BJ (cell line): ENCODE measurements at regions not wholly inside any gene's neighbourhood (a gene's known extent, or its start where the extent isn't known, plus 50 kb on each side); places are given as distances from the start of the nearest gene placed in this dataset.

Source experiments
- CTCF ChIA-PET: fragments of 350-600 bp; formaldehyde crosslinking; extraction: SDS; loops from one replicate; lab custom pipeline; 2021; ENCODE audit warnings: antibody characterized with exemption, inconsistent platforms; lab: Yijun Ruan, JAX
- POLR2A ChIA-PET: fragments of 300-600 bp; sonication (Branson Sonifier 250); formaldehyde crosslinking; extraction: SDS; loops from one replicate; lab custom pipeline; 2021; ENCODE audit warnings: antibody characterized with exemption; lab: Charles Lee
- DNase-seq: peaks from one replicate; pipeline ENCODE4 v3.0.0-alpha.2; 2011; ENCODE audit warnings: low read depth
- H3K27me3 ChIP-seq: 2 replicates; pipeline ENCODE4 v1.6.0; 2011; ENCODE audit warnings: low read length; ENCODE audit not compliant: control insufficient read depth, insufficient read depth
- H3K36me3 ChIP-seq: 2 replicates; pipeline ENCODE4 v1.5.1; 2011; ENCODE audit warnings: low read length; ENCODE audit not compliant: control insufficient read depth, insufficient read depth
- H3K4me3 ChIP-seq: 2 replicates; pipeline ENCODE4 v1.5.1; 2011; ENCODE audit warnings: low read depth, mild to moderate bottlenecking, control low read depth, low read length
- TF ChIP-seq, protein P1 (sequence below): IDR thresholded peaks from 2 replicates; pipeline ENCODE4 v1.5.1; 2011; ENCODE audit warnings: low read depth, mild to moderate bottlenecking, control low read depth, inconsistent platforms, low read length, moderate library complexity; ENCODE audit not compliant: insufficient read depth

DNA sequence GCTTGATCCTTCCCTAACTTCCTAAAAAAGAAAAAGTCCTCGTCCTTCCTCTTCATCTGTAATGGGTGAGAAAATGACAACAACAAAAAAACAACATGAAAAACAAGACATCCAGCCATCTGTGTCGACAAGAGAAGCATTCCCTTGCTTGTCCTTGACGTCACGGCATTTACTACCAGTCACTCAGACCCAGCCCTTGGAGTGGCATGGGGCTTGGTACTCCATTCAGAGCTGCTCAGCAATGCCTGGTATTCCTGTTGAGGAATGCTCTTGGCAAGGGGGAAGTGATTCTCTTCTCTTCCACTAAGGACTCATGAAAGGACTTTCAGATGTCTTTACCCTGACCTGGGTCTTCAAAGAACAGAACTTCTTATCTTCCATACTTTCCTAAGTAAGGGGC lies 339.7 kb upstream of the RASGRP1 start:
- TF ChIP-seq, protein P1, sequence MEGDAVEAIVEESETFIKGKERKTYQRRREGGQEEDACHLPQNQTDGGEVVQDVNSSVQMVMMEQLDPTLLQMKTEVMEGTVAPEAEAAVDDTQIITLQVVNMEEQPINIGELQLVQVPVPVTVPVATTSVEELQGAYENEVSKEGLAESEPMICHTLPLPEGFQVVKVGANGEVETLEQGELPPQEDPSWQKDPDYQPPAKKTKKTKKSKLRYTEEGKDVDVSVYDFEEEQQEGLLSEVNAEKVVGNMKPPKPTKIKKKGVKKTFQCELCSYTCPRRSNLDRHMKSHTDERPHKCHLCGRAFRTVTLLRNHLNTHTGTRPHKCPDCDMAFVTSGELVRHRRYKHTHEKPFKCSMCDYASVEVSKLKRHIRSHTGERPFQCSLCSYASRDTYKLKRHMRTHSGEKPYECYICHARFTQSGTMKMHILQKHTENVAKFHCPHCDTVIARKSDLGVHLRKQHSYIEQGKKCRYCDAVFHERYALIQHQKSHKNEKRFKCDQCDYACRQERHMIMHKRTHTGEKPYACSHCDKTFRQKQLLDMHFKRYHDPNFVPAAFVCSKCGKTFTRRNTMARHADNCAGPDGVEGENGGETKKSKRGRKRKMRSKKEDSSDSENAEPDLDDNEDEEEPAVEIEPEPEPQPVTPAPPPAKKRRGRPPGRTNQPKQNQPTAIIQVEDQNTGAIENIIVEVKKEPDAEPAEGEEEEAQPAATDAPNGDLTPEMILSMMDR, result no peak
- Histone ChIP-seq H3K4me3 (no peak overlapping the region), H3K27me3 (no peaks in the 10 kb centered on the region), H3K36me3 (no peaks in the 10 kb centered on the region)
- ChIA-PET POLR2A (no interaction called here), CTCF (no interaction called here)
- no peak for DNase-seq

DNA sequence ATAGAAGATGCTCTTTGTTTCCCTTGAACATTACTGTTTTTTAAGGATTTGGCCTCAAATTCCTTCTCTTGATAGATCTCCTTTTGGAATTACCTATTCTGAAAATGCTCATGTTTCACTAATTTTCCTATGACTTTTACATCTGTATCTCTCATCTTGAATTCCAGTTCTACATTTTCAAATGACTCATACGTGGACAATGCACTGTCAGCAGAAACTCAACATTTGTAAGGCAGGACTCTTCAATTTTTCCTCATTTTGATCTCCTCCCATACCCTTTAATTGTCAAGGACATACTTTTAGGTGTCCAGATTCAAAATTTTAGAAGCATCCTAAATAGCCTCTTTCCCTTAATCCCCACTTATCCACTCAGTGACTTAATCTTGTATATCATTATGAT lies 341.0 kb upstream of the RASGRP1 start:
- Histone ChIP-seq H3K36me3 (no peaks in the 10 kb centered on the region), H3K27me3 (no peaks in the 10 kb centered on the region), H3K4me3 (no peak overlapping the region)
- TF ChIP-seq, protein P1, result no peak
- CTCF ChIA-PET, result no interaction called here
- no peak for DNase-seq
- POLR2A ChIA-PET, result no interaction called here

DNA sequence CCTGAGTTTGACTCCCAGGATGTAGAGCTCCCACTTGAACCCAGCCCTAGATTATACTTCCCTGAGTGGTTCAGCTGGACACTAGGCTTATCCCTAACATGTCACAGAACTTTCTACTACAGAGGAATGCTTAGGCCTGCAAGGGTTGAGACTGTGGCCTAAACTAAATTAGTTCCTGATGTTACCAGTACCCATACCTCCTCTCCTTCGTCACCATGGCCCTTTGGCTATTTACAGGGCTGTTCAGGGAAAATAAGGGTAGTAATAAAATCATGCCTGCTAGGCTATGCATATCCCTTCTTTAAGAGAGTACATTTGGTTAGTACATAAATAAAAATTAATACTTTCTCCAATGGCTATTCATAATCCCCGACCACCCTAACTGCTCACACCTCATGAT lies 356.4 kb upstream of the RASGRP1 start:
- no peak for DNase-seq
- Histone ChIP-seq H3K36me3 (no peaks in the 10 kb centered on the region), H3K4me3 (no peak overlapping the region), H3K27me3 (no peaks in the 10 kb centered on the region)
- ChIA-PET CTCF (interaction anchor here (0.6 kb wide), 1 partner anchor 11 kb away, joined by 3 read pairs; no protein-coding TSS in a partner anchor), POLR2A (no interaction called here)
- TF ChIP-seq, protein P1, result no peak

DNA sequence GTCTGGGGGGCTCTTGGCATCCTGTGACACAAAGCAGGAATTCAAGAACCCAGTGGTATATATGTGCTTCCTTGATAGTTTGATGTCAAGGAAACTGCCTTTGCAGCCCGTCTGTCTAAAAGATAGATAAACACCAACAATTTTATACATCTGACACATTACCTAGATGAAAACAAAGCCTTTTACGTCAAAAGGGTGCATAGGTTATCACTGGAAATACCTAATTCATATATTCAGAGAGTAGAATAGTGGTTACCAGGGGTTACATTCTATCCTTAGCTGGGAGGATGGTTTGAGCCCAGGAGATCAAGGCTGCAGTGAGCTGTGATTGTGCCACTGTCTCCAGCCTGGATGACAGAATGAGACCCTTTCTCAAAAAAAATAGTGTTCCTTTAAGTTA lies 356.9 kb upstream of the RASGRP1 start:
- Histone ChIP-seq H3K36me3 (no peaks in the 10 kb centered on the region), H3K27me3 (no peaks in the 10 kb centered on the region), H3K4me3 (no peak overlapping the region)
- TF ChIP-seq, protein P1, result no peak
- CTCF ChIA-PET, result no interaction called here
- POLR2A ChIA-PET, result no interaction called here
- DNase-seq, result no peak

DNA sequence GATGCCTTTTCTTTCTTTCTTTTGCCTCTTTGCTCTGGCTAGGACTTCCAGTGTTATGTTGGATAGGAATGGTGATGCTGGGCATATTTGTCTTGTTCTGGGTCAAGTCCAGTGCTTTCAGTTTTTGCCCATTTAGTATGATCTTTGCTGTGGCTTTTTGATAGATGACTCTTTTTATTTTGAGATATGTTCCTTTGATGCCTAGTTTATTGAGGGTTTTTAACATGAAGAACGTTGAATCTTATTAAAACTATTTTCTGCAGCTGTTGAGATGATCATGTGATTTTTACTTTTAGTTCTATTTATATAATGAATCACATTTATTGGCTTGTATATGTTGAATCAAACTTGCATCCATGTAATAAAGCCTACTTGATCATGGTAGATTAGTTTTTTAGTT lies 363.8 kb upstream of the RASGRP1 start:
- DNase-seq, result no peak
- Histone ChIP-seq H3K4me3 (no peak overlapping the region), H3K27me3 (no peaks in the 10 kb centered on the region), H3K36me3 (no peaks in the 10 kb centered on the region)
- ChIA-PET POLR2A (no interaction called here), CTCF (no interaction called here)
- TF ChIP-seq, protein P1, result no peak
